ENCODE measurements at regions not wholly inside any gene's neighbourhood (a gene's known extent, or its start where the extent isn't known, plus 50 kb on each side); places are given as distances from the start of the nearest gene placed in this dataset.

GRCh38 chr4:115234405-115235093 lies 121.1 kb upstream of the NDST4 start:
- TF ChIP-seq POLR2AphosphoS5 (IDR thresholded peaks at IDR 0.05; ENCODE audit: low read depth, low read length) (no peak), REST (IDR thresholded peaks at IDR 0.05; ENCODE audit: insufficient read depth in 1 of 2, low read depth in 2 of 2, low read length in 2 of 2) (no peak), TAF1 (IDR thresholded peaks at IDR 0.05; ENCODE audit: borderline replicate concordance, insufficient read depth, low read length) (no peak), SIN3A (IDR thresholded peaks at IDR 0.05; ENCODE audit: borderline replicate concordance, insufficient read depth, low read length) (no peak), FOXP2 (optimal IDR thresholded peaks at IDR 0.05; ENCODE audit: borderline replicate concordance, extremely low read depth, extremely low read length, insufficient read depth) (no peak)

Data from PFSK-1 (cell line).